Right renal pelvis (tissue), 4 donors: ENCODE measurements at regions not wholly inside any gene's neighbourhood (a gene's known extent, or its start where the extent isn't known, plus 50 kb on each side); places are given as distances from the start of the nearest gene placed in this dataset.
"Not testable (repeated sequence)": the region's sequence is repeated elsewhere in the genome, so short reads cannot be mapped to it uniquely, and the experiment has no call there.

Source experiments
- DNase-seq, 4 donors: peaks; one replicate each; pipeline ENCODE4 v3.0.0-alpha.2; 2013; ENCODE audit warnings: low read depth in 4 of 4, low spot score in 3 of 4, missing footprints in 1 of 4

DNA sequence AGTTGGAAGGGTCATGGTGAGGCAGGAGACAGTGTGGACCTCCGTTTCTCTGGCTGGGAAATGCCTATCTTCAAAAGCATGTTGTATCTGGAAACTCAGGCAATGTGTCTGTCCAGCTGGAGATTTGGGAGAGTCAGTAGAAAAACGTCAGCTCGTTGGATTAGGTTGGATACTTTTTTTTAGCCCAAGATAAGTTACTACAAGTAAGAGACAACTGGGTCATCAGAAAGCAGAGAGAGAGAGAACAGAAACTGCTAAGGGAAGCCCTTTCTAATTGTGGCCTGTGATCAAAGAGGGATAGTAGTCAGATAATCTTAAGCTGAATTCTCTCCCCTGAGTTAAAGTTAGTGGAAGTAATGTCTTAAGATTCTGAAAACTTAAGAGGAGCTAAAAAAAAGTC, 78.9 kb upstream of the ZNF280D start:
- no peak for DNase-seq

DNA sequence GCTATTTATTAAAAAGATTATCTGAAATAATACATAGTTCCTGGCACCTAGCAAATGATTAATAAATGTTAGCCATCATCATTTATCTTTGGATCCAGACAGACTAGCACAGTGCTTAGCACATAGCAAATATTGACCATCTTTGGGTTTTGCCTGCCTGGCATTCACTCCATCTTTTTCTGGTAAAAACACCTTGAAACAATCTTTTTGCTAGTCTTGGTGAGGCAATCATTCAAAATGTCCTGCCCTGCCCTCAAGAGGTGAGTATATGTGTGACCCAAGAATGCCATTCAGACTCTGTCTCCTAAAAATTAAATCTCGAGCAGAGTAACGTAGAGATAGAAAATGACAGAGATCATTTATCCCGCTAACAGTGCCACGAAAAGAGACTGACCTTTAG, 78.3 kb upstream of the ZNF280D start:
- DNase-seq = no peak

DNA sequence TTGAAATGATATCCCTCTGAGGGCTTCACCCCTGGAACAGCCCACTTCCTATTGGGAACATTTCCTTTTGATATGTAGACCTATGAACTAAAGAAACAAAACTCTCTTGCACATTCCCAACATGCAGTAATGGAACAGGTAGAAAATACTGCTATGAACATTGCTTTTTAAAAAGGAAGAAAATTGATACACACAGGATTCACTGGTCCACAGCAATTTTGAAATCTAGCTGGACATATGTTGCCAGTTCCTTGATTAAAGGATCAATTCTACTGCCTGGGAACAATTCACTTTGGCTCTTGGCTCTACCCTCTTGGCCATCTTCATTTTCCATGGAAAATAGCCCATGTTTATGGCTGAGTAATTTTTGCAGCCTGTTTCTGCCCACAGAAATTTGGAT, 74.9 kb upstream of the ZNF280D start:
- DNase-seq = no peak

DNA sequence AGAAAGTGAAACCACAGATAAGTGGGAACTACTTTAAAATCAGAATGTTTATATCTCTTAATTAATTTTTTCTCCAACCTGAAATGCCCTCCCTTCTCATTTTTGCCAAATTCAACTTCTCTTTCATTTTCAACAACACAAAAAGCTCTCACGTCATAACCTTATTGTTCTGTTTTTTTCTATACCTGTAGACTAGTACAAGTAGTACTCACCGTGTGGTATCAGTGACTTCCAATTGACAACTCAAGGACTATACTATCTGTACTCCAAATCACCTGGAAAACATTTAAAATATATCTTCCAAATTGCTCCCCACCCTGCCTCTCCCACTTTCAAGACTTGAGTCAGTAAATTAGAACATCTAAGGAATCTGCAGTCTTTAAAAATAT, 72.8 kb upstream of the ZNF280D start:
- DNase-seq = no peak

GRCh38 chr15:56805466-56806147, 72.3 kb upstream of the ZNF280D start:
- DNase-seq = no peak

DNA sequence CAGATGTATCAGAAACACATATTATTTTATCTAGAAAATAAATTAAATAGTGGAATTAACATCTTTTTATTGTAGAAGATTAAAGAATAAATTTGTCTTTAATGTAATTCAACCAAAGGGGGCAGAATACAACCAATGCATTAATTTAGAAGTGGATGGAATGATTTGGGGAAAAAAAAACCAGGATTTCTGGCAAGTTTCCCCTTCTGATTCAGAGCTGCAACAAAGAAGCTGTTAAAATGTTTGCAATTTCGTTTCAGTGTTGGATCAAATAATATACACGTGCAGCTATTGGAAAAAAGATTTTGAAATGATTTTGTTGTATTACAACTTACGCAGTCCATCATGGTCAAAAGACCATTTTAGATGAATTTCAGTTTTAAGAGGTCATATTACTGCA, 71.6 kb upstream of the ZNF280D start:
- DNase-seq = no peak

DNA sequence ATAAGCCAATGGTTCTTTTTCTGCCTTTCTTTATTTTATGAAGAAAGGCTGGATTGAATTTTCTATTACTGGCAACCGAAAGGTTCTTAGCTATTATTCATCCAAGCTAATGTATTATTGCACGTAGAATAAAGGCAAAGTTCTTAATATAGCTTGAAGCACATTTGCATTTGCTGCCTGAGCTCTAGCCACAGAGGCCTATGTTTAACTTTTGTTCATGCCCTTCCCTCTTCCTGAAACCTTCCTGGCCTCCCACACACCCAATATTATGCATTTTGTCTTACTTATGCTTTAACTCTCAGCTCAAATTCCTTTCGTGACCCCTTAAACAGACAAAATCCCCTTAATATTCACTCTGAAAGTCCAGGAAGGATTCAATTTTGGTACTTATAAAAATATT, 71.0 kb upstream of the ZNF280D start:
- DNase-seq = no peak

DNA sequence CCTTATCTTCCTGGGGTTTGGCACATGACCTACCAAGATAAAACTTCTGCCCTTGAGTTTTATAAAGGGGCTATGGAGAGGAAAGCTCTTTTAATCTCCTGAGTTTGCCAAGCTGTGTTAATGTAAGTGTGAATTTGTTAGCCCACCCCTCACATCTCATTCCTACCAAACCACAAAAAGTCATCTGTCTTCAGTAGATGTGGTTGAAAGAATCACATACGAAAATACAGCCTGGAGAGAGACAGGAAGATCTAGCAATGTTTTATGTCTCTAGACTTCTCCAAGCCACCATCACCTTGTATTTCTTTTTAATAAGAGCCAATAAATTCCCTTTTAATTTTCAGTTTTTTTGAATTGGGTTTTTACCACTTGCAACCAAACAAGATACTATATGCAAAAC, 68.9 kb upstream of the ZNF280D start:
- DNase-seq = no peak

DNA sequence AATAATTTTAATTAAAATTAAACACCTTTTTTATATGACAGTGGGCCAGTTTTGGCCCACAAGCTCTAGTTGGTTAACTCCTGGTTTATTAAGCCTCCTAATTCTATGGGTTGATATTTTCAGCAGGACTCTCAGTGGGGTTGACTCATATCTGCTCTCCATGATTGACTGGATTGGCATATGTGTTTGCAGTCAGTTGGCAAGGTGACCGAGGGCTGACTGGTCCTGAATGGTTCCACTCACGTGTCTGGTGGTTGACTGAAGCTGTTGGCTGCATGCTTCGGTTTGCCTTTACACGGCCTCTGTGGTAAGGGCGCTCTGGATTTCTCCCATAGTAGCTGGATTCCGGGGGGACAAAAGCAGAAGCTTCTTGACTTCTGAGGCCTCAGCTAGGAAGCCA, 65.3 kb upstream of the ZNF280D start:
- DNase-seq = no peak

DNA sequence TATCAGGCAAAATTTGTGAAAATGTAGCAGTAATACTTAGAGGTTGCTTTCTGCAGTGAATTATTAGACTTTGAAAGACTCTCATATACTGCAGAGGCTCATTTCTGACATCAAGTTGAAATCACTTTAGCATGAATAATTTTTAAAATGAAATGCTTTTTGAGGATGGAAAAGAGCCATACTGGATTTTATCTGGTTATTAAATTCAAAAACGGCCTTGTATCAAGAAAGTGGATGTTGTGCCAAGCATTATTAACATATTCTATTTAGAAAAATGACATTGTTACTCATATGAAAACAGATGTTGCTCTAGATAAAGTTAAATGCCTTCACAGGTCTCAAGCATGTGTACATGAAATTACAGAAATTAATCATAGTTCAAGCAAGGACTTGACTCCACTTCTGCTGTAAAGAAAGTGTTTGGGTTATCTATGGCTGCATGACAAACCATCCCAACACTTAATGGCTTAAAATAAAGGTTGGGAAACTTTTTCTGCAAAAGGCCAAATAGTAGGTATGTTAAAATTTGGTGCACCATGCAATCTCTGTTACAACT, 64.5 kb upstream of the ZNF280D start:
- no peak for DNase-seq

DNA sequence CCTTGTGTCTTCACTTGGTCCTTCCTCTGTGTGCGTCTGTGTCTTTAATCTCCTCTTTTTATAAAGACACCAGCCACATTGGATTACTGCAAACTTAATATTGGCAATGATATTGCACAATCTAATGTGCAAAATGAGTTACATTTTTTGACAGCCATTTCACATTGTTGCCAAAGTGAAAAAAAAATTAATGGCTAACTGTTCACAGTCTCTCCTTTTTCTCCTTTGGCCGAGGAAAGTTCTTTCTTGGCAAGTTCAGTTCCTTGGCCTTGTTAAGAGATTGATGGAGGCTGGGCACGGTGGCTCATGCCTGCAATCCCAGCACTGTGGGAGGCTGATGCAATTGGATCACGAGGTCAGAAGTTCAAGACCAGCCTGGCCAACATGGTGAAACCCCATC, 62.2 kb upstream of the ZNF280D start:
- no peak for DNase-seq

DNA sequence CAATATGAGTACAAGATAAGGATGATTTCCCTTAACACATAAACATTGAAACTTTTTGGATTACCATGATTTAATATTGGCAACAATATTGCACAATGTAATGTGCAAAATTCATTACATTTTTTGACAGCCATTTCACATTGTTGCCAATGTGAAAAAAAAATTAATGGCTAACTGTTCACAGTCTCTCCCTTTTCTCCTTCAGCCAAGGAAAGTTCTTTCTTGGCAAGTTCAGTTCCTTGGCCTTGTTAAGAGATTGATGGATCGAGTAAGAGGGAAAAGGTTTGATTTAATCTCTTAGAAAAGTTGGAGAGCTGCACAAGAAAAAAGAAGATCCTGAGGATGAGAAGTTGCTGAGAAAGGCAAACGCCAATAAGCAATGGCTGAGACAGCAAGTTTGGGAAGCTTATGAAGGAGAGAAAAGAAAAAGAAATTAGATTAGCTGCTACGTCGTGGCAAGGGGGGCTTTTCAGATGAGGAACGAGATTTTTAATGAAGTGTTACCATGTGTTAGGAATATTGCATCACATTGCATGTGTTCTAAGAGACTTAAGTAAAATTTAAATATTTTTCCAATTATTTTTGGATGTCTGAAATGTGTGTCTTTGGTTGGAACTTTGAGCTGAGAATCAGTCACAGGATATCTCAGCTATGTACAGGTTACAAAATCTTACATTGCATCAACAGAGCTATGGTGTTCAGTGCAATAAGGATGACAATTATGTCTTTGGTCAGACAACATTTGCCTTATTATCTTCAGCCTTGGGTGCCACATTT, 61.4 kb upstream of the ZNF280D start:
- no peak for DNase-seq

GRCh38 chr15:56794165-56794552, 60.9 kb upstream of the ZNF280D start:
- no peak for DNase-seq

GRCh38 chr15:56792211-56792610, 58.9 kb upstream of the ZNF280D start:
- no peak for DNase-seq

DNA sequence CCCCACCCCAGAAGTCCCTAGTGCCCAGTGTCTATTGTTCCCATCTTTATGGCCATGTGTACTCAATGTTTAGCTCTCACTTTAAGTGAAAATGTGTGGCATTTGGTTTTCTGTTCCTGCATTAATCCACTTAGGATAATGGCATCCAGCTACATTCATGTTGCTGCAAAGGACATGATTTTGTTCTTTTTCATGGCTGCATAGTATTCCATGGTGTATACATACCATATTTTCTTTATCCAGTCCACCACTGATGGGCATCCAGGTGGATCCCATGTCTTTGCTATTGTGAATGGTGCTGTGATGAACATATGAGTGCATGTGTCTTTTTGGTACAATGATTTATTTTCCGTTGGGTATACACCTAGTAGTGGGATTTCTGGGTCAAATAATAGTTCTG, 58.2 kb upstream of the ZNF280D start:
- not testable (repeated sequence) for DNase-seq

DNA sequence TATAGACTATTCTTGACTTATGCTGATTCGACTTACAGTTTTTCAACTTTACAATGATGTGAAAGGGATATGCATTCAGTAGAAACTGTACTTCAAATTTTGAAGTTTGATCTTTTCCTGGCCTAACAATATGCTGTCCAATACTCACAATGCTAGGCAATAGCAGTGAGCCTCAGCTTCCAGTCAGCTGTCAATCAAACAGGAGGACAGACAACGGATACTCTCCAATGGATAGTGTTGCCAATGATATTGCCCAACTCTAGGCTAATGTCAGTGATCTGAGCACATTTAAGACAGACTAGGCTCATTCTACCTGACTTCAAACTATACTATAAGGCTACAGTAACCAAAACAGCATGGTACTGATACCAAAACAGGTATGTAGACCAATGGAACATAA, 55.0 kb upstream of the ZNF280D start:
- DNase-seq = no peak

- no peak for DNase-seq
Measured at GRCh38 chr15:56786966-56787365, 53.7 kb upstream of the ZNF280D start.

- DNase-seq = no peak
Measured at GRCh38 chr15:56783857-56784661, 50.8 kb upstream of the ZNF280D start.

GRCh38 chr15:56783156-56783856, 50.0 kb upstream of the ZNF280D start:
- no peak for DNase-seq
